Mesenchymal stem cell (in vitro differentiated cells and primary cell): ENCODE measurements at regions not wholly inside any gene's neighbourhood (a gene's known extent, or its start where the extent isn't known, plus 50 kb on each side); places are given as distances from the start of the nearest gene placed in this dataset.
A peak's percentile ranks its signal among the peaks of the same experiment; 100 is the strongest.

ENCODE experiments used
- DNase-seq: peaks from one replicate; pipeline ENCODE4 v3.0.0-alpha.2; 2013
- H2AFZ ChIP-seq: one replicate; pipeline ENCODE4 v1.6.1; 2013; ENCODE audit warnings: low read depth, mild to moderate bottlenecking, control low read depth, inconsistent platforms, low read length, moderate library complexity
- H2AK5ac ChIP-seq: 2 replicates; pipeline ENCODE4 v1.6.1; 2013; ENCODE audit warnings: low read length, moderate library complexity, mild to moderate bottlenecking, inconsistent platforms; ENCODE audit not compliant: severe bottlenecking
- H2BK120ac ChIP-seq: one replicate; pipeline ENCODE4 v1.6.1; 2013; ENCODE audit warnings: low read depth, mild to moderate bottlenecking, inconsistent platforms, low read length, moderate library complexity
- H2BK12ac ChIP-seq, 2 experiments: one replicate each; pipeline ENCODE4 v1.6.1; 2013; ENCODE audit warnings: inconsistent platforms in 2 of 2, low read length in 2 of 2, mild to moderate bottlenecking in 2 of 2, moderate library complexity in 2 of 2, control low read depth in 1 of 2
- H2BK15ac ChIP-seq: one replicate; pipeline ENCODE4 v1.6.1; 2013; ENCODE audit warnings: mild to moderate bottlenecking, low read depth, inconsistent platforms; ENCODE audit not compliant: poor library complexity, severe bottlenecking
- H2BK5ac ChIP-seq: 2 replicates; pipeline ENCODE4 v1.6.1; 2013; ENCODE audit warnings: low read depth, mild to moderate bottlenecking, low read length, control low read depth, inconsistent platforms; ENCODE audit not compliant: poor library complexity, severe bottlenecking
- H3K14ac ChIP-seq, 2 experiments: one replicate each; pipeline ENCODE4 v1.6.1; 2013; ENCODE audit warnings: inconsistent platforms in 2 of 2, low read length in 2 of 2, control low read depth in 1 of 2, mild to moderate bottlenecking in 1 of 2, moderate library complexity in 1 of 2
- H3K18ac ChIP-seq, 2 experiments: one replicate each; pipeline ENCODE4 v1.6.1; 2013; ENCODE audit warnings: inconsistent platforms in 2 of 2, low read length in 2 of 2, control low read depth in 1 of 2, low read depth in 1 of 2, mild to moderate bottlenecking in 1 of 2
- H3K23ac ChIP-seq, 2 experiments: one replicate each; pipeline ENCODE4 v1.6.1; 2013; ENCODE audit warnings: inconsistent platforms in 2 of 2, low read length in 2 of 2, mild to moderate bottlenecking in 2 of 2, moderate library complexity in 2 of 2, control low read depth in 1 of 2
- H3K27ac ChIP-seq: 2 replicates; pipeline ENCODE4 v1.5.1; 2013; ENCODE audit warnings: mild to moderate bottlenecking, moderate library complexity, low read length, control low read depth, inconsistent platforms; ENCODE audit not compliant: poor library complexity, severe bottlenecking
- H3K27me3 ChIP-seq, 2 experiments: 2 replicates each; pipeline versions ENCODE4 v1.6.1 to v1.7.0; 2013; ENCODE audit warnings: low read length in 2 of 2, mild to moderate bottlenecking in 2 of 2, moderate library complexity in 2 of 2, control low read depth in 1 of 2, inconsistent platforms in 1 of 2; ENCODE audit not compliant: control insufficient read depth in 1 of 2, insufficient read depth in 1 of 2
- H3K36me3 ChIP-seq, 2 experiments: 2 replicates each; pipeline versions ENCODE4 v1.6.1 to v1.7.0; 2013; ENCODE audit warnings: low read length in 2 of 2, control low read depth in 1 of 2, inconsistent platforms in 1 of 2, low read depth in 1 of 2, mild to moderate bottlenecking in 1 of 2; ENCODE audit not compliant: insufficient read depth in 2 of 2, control insufficient read depth in 1 of 2
- H3K4ac ChIP-seq, 2 experiments: one replicate each; pipeline ENCODE4 v1.6.1; 2013; ENCODE audit warnings: inconsistent platforms in 2 of 2, low read length in 2 of 2, mild to moderate bottlenecking in 2 of 2, moderate library complexity in 2 of 2, control low read depth in 1 of 2, low read depth in 1 of 2
- H3K4me1 ChIP-seq: 2 replicates; pipeline ENCODE4 v1.6.1; 2013; ENCODE audit warnings: low read depth, low read length, control low read depth; ENCODE audit not compliant: control insufficient read depth, insufficient read depth
- H3K4me2 ChIP-seq: 2 replicates; pipeline ENCODE4 v1.6.1; 2013; ENCODE audit warnings: low read length, mild to moderate bottlenecking, inconsistent platforms; ENCODE audit not compliant: poor library complexity, severe bottlenecking
- H3K4me3 ChIP-seq, 2 experiments: 2 replicates each; pipeline versions ENCODE4 v1.5.1 to v1.7.0; 2013; ENCODE audit warnings: low read length in 2 of 2, mild to moderate bottlenecking in 2 of 2, control low read depth in 1 of 2, low read depth in 1 of 2; ENCODE audit not compliant: insufficient read depth in 1 of 2
- H3K79me1 ChIP-seq: replicated peaks from 2 replicates; pipeline ENCODE4 v1.6.1; 2013; ENCODE audit warnings: mild to moderate bottlenecking, control low read depth, low read length, inconsistent platforms; ENCODE audit not compliant: poor library complexity, severe bottlenecking
- H3K9ac ChIP-seq: 2 replicates; pipeline ENCODE4 v1.7.0; 2013; ENCODE audit warnings: mild to moderate bottlenecking, low read length, moderate library complexity
- H3K9me3 ChIP-seq: 2 replicates; pipeline ENCODE4 v1.7.0; 2013; ENCODE audit warnings: mild to moderate bottlenecking, low read length; ENCODE audit not compliant: control insufficient read depth
- H4K8ac ChIP-seq: one replicate; pipeline ENCODE4 v1.6.1; 2013; ENCODE audit warnings: inconsistent platforms, mild to moderate bottlenecking, low read length, moderate library complexity
- H4K91ac ChIP-seq: one replicate; pipeline ENCODE4 v1.6.1; 2013; ENCODE audit warnings: mild to moderate bottlenecking, low read length, inconsistent platforms
- WGBS: methylation state at CpG from one replicate; pipeline ENCODE4 v1.1.7; 2013; ENCODE audit warnings: mixed read lengths; 5-methylcytosine and 5-hydroxymethylcytosine counted together

- no peak overlapping the region for H3K27ac ChIP-seq
- H3K27me3 ChIP-seq: no peaks in the 10 kb centered on the region
- no peak overlapping the region for H3K18ac ChIP-seq
- no peak overlapping the region for H3K4me2 ChIP-seq
- no peaks in the 10 kb centered on the region for H3K79me1 ChIP-seq
- no peak overlapping the region for H3K9ac ChIP-seq
- no peak overlapping the region for H3K4me3 ChIP-seq
- no peak overlapping the region for H3K23ac ChIP-seq
- no peaks in the 10 kb centered on the region for H3K9me3 ChIP-seq
- no peak overlapping the region for H3K4ac ChIP-seq
- H2AFZ ChIP-seq: no peak overlapping the region
- H3K36me3 ChIP-seq: no peaks in the 10 kb centered on the region
- no peak overlapping the region for H2BK12ac ChIP-seq
- H2BK120ac ChIP-seq: no peak overlapping the region
- peak overlapping the region; percentile 41 for H2AK5ac ChIP-seq
- peaks cover 3% of the 10 kb centered on the region for H3K4me1 ChIP-seq
- H4K91ac ChIP-seq: no peak overlapping the region
- no peak overlapping the region for H3K14ac ChIP-seq
- peak overlapping the region; percentile 73 for H2BK15ac ChIP-seq
- 90% methylated on average over 14 of the region's 14 CpGs for WGBS
- no peak overlapping the region for H4K8ac ChIP-seq
- no peak overlapping the region for H2BK5ac ChIP-seq
- DNase-seq: no peak
Observed at GRCh38 chr3:187902041-187902471, 156.8 kb upstream of the BCL6 start.

GRCh38 chr3:187902936-187903335 lies 157.7 kb upstream of the BCL6 start:
- no peak overlapping the region for H3K9ac ChIP-seq
- no peak overlapping the region for H4K8ac ChIP-seq
- no peaks in the 10 kb centered on the region for H3K79me1 ChIP-seq
- no peak overlapping the region for H3K14ac ChIP-seq
- no peak overlapping the region for H2BK12ac ChIP-seq
- H2BK15ac ChIP-seq: no peak overlapping the region
- no peak overlapping the region for H2BK5ac ChIP-seq
- no peak overlapping the region for H3K4me3 ChIP-seq
- no peak overlapping the region for H2AK5ac ChIP-seq
- no peak overlapping the region for H3K23ac ChIP-seq
- peaks cover 3% of the 10 kb centered on the region for H3K4me1 ChIP-seq
- H4K91ac ChIP-seq: no peak overlapping the region
- H3K4me2 ChIP-seq: no peak overlapping the region
- no peak for DNase-seq
- H2AFZ ChIP-seq: no peak overlapping the region
- no peaks in the 10 kb centered on the region for H3K9me3 ChIP-seq
- no peak overlapping the region for H3K18ac ChIP-seq
- no peak overlapping the region for H2BK120ac ChIP-seq
- no peaks in the 10 kb centered on the region for H3K36me3 ChIP-seq
- no CpG with 5 or more reads among the region's 1 CpG for WGBS
- no peaks in the 10 kb centered on the region for H3K27me3 ChIP-seq
- H3K4ac ChIP-seq: no peak overlapping the region
- peak overlapping the region; percentile 5 for H3K27ac ChIP-seq

- Histone ChIP-seq H2AFZ (no peak overlapping the region), H3K27me3 (no peaks in the 10 kb centered on the region), H4K91ac (no peak overlapping the region), H3K4me3 (no peak overlapping the region), H3K79me1 (no peaks in the 10 kb centered on the region), H3K36me3 (no peaks in the 10 kb centered on the region), H3K23ac (no peak overlapping the region), H2AK5ac (no peak overlapping the region), H3K18ac (no peak overlapping the region), H3K27ac (no peak overlapping the region), H2BK12ac (no peak overlapping the region), H3K9me3 (no peaks in the 10 kb centered on the region), H3K4me2 (no peak overlapping the region), H2BK5ac (no peak overlapping the region), H3K4me1 (peaks cover 3% of the 10 kb centered on the region), H3K14ac (no peak overlapping the region), H2BK15ac (no peak overlapping the region), H3K4ac (no peak overlapping the region), H2BK120ac (no peak overlapping the region), H4K8ac (no peak overlapping the region), H3K9ac (no peak overlapping the region)
- WGBS: 100% methylated on average over 2 of the region's 4 CpGs
- DNase-seq: no peak
Observed at GRCh38 chr3:187903697-187904096, 158.4 kb upstream of the BCL6 start.

- H3K79me1 ChIP-seq: no peaks in the 10 kb centered on the region
- H3K9me3 ChIP-seq: no peaks in the 10 kb centered on the region
- H3K4me3 ChIP-seq: no peak overlapping the region
- no peak overlapping the region for H2BK5ac ChIP-seq
- WGBS: 66% methylated on average over 5 of the region's 5 CpGs
- H3K27ac ChIP-seq: no peak overlapping the region
- no peaks in the 10 kb centered on the region for H3K27me3 ChIP-seq
- H2BK15ac ChIP-seq: no peak overlapping the region
- H3K4ac ChIP-seq: no peak overlapping the region
- H4K91ac ChIP-seq: no peak overlapping the region
- DNase-seq: no peak
- H2BK120ac ChIP-seq: no peak overlapping the region
- H3K14ac ChIP-seq: no peak overlapping the region
- no peak overlapping the region for H3K4me2 ChIP-seq
- no peak overlapping the region for H2AK5ac ChIP-seq
- no peak overlapping the region for H3K18ac ChIP-seq
- H2BK12ac ChIP-seq: no peak overlapping the region
- no peak overlapping the region for H4K8ac ChIP-seq
- H2AFZ ChIP-seq: no peak overlapping the region
- H3K4me1 ChIP-seq: peaks cover 3% of the 10 kb centered on the region
- H3K23ac ChIP-seq: no peak overlapping the region
- H3K36me3 ChIP-seq: no peaks in the 10 kb centered on the region
- peak overlapping the region; percentile 9 for H3K9ac ChIP-seq
Observed at GRCh38 chr3:187906416-187906815, 161.1 kb upstream of the BCL6 start.
